ENCODE measurements at regions not wholly inside any gene's neighbourhood (a gene's known extent, or its start where the extent isn't known, plus 50 kb on each side); places are given as distances from the start of the nearest gene placed in this dataset.
"Not testable (repeated sequence)": the region's sequence is repeated elsewhere in the genome, so short reads cannot be mapped to it uniquely, and the experiment has no call there.

- no peak for DNase-seq
Observed at GRCh38 chr9:118674942-118675341, 694.3 kb downstream of the BRINP1 start.

- DNase-seq = not testable (repeated sequence)
Observed at GRCh38 chr9:118677936-118678653, 691.1 kb downstream of the BRINP1 start.

GRCh38 chr9:118686959-118687358, 682.3 kb downstream of the BRINP1 start:
- no peak for DNase-seq

GRCh38 chr9:118689280-118689679, 680.0 kb downstream of the BRINP1 start:
- no peak for DNase-seq

GRCh38 chr9:118692613-118693012, 676.6 kb downstream of the BRINP1 start:
- DNase-seq = no peak

- no peak for DNase-seq
Observed at GRCh38 chr9:118693645-118694044, 675.6 kb downstream of the BRINP1 start.

GRCh38 chr9:118695249-118695648, 674.0 kb downstream of the BRINP1 start:
- DNase-seq = not testable (repeated sequence)

- DNase-seq = no peak
Observed at GRCh38 chr9:118701985-118702384, 667.2 kb downstream of the BRINP1 start.

GRCh38 chr9:118711843-118712242, 657.4 kb downstream of the BRINP1 start:
- no peak for DNase-seq

- no peak for DNase-seq
Observed at GRCh38 chr9:118721276-118721675, 648.0 kb downstream of the BRINP1 start.

- no peak for DNase-seq
Observed at GRCh38 chr9:118721923-118722322, 647.3 kb downstream of the BRINP1 start.

- DNase-seq = no peak
Observed at GRCh38 chr9:118729981-118730380, 639.3 kb downstream of the BRINP1 start.

GRCh38 chr9:118732998-118733397, 636.2 kb downstream of the BRINP1 start:
- no peak for DNase-seq

GRCh38 chr9:118734696-118735095, 634.5 kb downstream of the BRINP1 start:
- DNase-seq = no peak

GRCh38 chr9:118736406-118736805, 632.8 kb downstream of the BRINP1 start:
- DNase-seq = no peak

- no peak for DNase-seq
Observed at GRCh38 chr9:118751077-118751847, 618.0 kb downstream of the BRINP1 start.

GRCh38 chr9:118751848-118752223, 617.4 kb downstream of the BRINP1 start:
- DNase-seq = no peak

- no peak for DNase-seq
Observed at GRCh38 chr9:118761016-118761790, 608.0 kb downstream of the BRINP1 start.

- no peak for DNase-seq
Observed at GRCh38 chr9:118767571-118767970, 601.7 kb downstream of the BRINP1 start.

GRCh38 chr9:118782790-118783463, 586.3 kb downstream of the BRINP1 start:
- DNase-seq = no peak

- DNase-seq = no peak
Observed at GRCh38 chr9:118784033-118784432, 585.2 kb downstream of the BRINP1 start.

GRCh38 chr9:118785456-118785855, 583.8 kb downstream of the BRINP1 start:
- DNase-seq = no peak

GRCh38 chr9:118786877-118787276, 582.4 kb downstream of the BRINP1 start:
- no peak for DNase-seq
